ENCODE measurements at regions not wholly inside any gene's neighbourhood (a gene's known extent, or its start where the extent isn't known, plus 50 kb on each side); places are given as distances from the start of the nearest gene placed in this dataset.

DNA sequence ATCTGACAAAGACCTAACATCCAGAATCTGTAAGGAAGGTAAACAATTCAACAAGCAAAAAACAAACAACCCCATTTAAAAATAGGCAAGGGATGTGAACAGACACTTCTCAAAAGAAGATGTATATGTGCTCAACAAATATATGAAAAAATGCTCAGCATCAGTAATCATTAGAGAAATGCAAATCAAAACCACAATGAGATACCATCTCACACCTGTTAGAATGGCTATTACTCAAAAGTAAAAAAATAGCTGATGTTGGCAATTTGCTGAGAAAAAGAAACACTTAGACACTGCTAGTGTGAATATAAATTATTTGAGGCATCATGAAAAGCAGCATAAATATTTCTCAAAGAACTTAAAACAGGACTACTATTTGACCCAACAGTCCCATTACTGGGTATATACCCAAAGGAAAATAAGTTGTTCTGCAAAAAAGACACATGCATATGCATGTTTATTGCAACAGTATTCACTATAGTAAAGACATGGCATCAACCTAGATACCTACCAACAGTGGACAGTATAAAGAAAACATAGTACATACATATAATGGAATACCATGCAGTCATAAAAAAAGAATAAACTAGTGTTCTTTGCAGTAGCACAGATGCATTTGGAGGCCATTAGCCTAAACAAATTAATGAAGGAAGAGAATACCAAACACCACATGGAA, 980.1 kb downstream of the KCNMA1 start:
- TF ChIP-seq, protein P1, sequence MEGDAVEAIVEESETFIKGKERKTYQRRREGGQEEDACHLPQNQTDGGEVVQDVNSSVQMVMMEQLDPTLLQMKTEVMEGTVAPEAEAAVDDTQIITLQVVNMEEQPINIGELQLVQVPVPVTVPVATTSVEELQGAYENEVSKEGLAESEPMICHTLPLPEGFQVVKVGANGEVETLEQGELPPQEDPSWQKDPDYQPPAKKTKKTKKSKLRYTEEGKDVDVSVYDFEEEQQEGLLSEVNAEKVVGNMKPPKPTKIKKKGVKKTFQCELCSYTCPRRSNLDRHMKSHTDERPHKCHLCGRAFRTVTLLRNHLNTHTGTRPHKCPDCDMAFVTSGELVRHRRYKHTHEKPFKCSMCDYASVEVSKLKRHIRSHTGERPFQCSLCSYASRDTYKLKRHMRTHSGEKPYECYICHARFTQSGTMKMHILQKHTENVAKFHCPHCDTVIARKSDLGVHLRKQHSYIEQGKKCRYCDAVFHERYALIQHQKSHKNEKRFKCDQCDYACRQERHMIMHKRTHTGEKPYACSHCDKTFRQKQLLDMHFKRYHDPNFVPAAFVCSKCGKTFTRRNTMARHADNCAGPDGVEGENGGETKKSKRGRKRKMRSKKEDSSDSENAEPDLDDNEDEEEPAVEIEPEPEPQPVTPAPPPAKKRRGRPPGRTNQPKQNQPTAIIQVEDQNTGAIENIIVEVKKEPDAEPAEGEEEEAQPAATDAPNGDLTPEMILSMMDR (IDR thresholded peaks at IDR 0.05) = no peak
- no peak for TF ChIP-seq POLR2A (IDR thresholded peaks at IDR 0.05)
- no peak for TF ChIP-seq POLR2AphosphoS5 (IDR thresholded peaks at IDR 0.05)
